ENCODE measurements at regions not wholly inside any gene's neighbourhood (a gene's known extent, or its start where the extent isn't known, plus 50 kb on each side); places are given as distances from the start of the nearest gene placed in this dataset.

GRCh38 chr2:219731173-219731572 is 103.7 kb downstream of the SLC4A3 start:
- no peak for TF ChIP-seq EZH2 (IDR thresholded peaks at IDR 0.05; ENCODE audit: insufficient read depth, low read length)
- TF ChIP-seq CTCF (IDR thresholded peaks at IDR 0.05; ENCODE audit: insufficient read depth, low read depth, low read length): no peak
